Activated CD8-positive, alpha-beta memory T cell treated with anti-CD3 and anti-CD28 coated beads, Interleukin-2, amount 50 U/mL, for 4 hours (primary cell): ENCODE measurements at regions not wholly inside any gene's neighbourhood (a gene's known extent, or its start where the extent isn't known, plus 50 kb on each side); places are given as distances from the start of the nearest gene placed in this dataset.

Experiments
- DNase-seq: peaks from one replicate; pipeline ENCODE4 v3.0.0-alpha.2; 2020

GRCh38 chr5:86880785-86881492 is 263.2 kb downstream of the COX7C start:
- DNase-seq = peak; percentile 14

GRCh38 chr5:86881493-86882090 is 263.9 kb downstream of the COX7C start:
- DNase-seq = no peak

- no peak for DNase-seq
These were observed 266.9 kb downstream of the COX7C start for GRCh38 chr5:86884608-86885007.

GRCh38 chr5:86885011-86885410 is 267.3 kb downstream of the COX7C start:
- no peak for DNase-seq

GRCh38 chr5:86885489-86886230 is 267.9 kb downstream of the COX7C start:
- DNase-seq = no peak

GRCh38 chr5:86890375-86890774 is 272.6 kb downstream of the COX7C start:
- DNase-seq = no peak

GRCh38 chr5:86894056-86894455 is 276.3 kb downstream of the COX7C start:
- DNase-seq = no peak

- no peak for DNase-seq
These were observed 279.2 kb downstream of the COX7C start for GRCh38 chr5:86896916-86897315.

- DNase-seq = no peak
These were observed 291.9 kb downstream of the COX7C start for GRCh38 chr5:86909418-86910295.

GRCh38 chr5:86917117-86917579 is 299.4 kb downstream of the COX7C start:
- DNase-seq = no peak

GRCh38 chr5:86918246-86918645 is 300.5 kb downstream of the COX7C start:
- no peak for DNase-seq

- no peak for DNase-seq
These were observed 308.3 kb downstream of the COX7C start for GRCh38 chr5:86926033-86926432.

GRCh38 chr5:86929123-86929766 is 311.5 kb downstream of the COX7C start:
- no peak for DNase-seq

GRCh38 chr5:86951761-86952160 is 315.9 kb upstream of the RASA1 start:
- no peak for DNase-seq

- DNase-seq = no peak
These were observed 302.8 kb upstream of the RASA1 start for GRCh38 chr5:86964889-86965288.

- DNase-seq = no peak
These were observed 299.4 kb upstream of the RASA1 start for GRCh38 chr5:86968301-86968753.

GRCh38 chr5:86970361-86970760 is 297.3 kb upstream of the RASA1 start:
- DNase-seq = no peak

GRCh38 chr5:86971034-86971571 is 296.6 kb upstream of the RASA1 start:
- DNase-seq = no peak

- no peak for DNase-seq
These were observed 292.7 kb upstream of the RASA1 start for GRCh38 chr5:86974955-86975354.

- DNase-seq = no peak
These were observed 290.5 kb upstream of the RASA1 start for GRCh38 chr5:86977190-86977589.

GRCh38 chr5:86977808-86978207 is 289.9 kb upstream of the RASA1 start:
- no peak for DNase-seq

- DNase-seq = no peak
These were observed 287.8 kb upstream of the RASA1 start for GRCh38 chr5:86979811-86980411.
